OCI-LY7 (cell line): ENCODE measurements at regions not wholly inside any gene's neighbourhood (a gene's known extent, or its start where the extent isn't known, plus 50 kb on each side); places are given as distances from the start of the nearest gene placed in this dataset.

Source experiments
- BruUV-seq: library from RNA; stranded (reverse); fragments of 400-500 nt; replicated peaks from 2 replicates; lab custom pipeline; 2021; lab: Mats Ljungman, UMichigan
- CTCF ChIA-PET: fragments of 300-600 bp; sonication (Branson Sonifier 250); formaldehyde crosslinking; loops from one replicate; lab custom pipeline; 2022; ENCODE audit warnings: antibody characterized with exemption; ENCODE audit not compliant: unreplicated experiment; lab: Charles Lee
- POLR2A ChIA-PET: fragments of 300-600 bp; sonication (Branson Sonifier 250); formaldehyde crosslinking; loops from one replicate; lab custom pipeline; 2022; ENCODE audit warnings: antibody characterized with exemption; lab: Charles Lee
- DNase-seq: peaks from one replicate; pipeline ENCODE4 v3.0.0-alpha.2; 2015; ENCODE audit warnings: low spot score
- H2AFZ ChIP-seq: fragments of 200-600 bp; sonication (generic), shearing (Covaris generic); 2 replicates; pipeline ENCODE4 v1.6.1; 2014; ENCODE audit warnings: mild to moderate bottlenecking, antibody characterized with exemption, low read length, moderate library complexity
- H3K27ac ChIP-seq: fragments of 200-600 bp; sonication (generic); 2 replicates; pipeline ENCODE4 v1.5.1; 2014; ENCODE audit warnings: mixed run types, low read depth, mild to moderate bottlenecking, moderate library complexity, low read length, inconsistent platforms; ENCODE audit not compliant: poor library complexity, severe bottlenecking
- H3K36me3 ChIP-seq: fragments of 200-600 bp; sonication (generic); 2 replicates; pipeline ENCODE4 v1.6.1; 2014; ENCODE audit warnings: mild to moderate bottlenecking, antibody characterized with exemption, low read length, moderate library complexity, mixed read lengths; ENCODE audit not compliant: insufficient read depth
- H3K4me1 ChIP-seq: fragments of 200-600 bp; sonication (generic); 2 replicates; pipeline ENCODE4 v1.5.1; 2014; ENCODE audit warnings: mild to moderate bottlenecking, low read length; ENCODE audit not compliant: insufficient read depth, poor library complexity, severe bottlenecking
- H3K4me2 ChIP-seq: fragments of 200-600 bp; sonication (generic); 2 replicates; pipeline ENCODE4 v1.6.1; 2014; ENCODE audit warnings: mild to moderate bottlenecking, low read length
- H3K4me3 ChIP-seq: fragments of 200-600 bp; sonication (generic); 2 replicates; pipeline ENCODE4 v1.5.1; 2014; ENCODE audit warnings: mild to moderate bottlenecking, low read depth, low read length; ENCODE audit not compliant: poor library complexity, severe bottlenecking
- H3K79me2 ChIP-seq: fragments of 200-600 bp; sonication (generic); 2 replicates; pipeline ENCODE4 v1.6.1; 2016; ENCODE audit warnings: low read depth, mild to moderate bottlenecking, low read length, moderate library complexity, mixed read lengths; ENCODE audit not compliant: insufficient read depth
- H3K9me2 ChIP-seq: fragments of 200-600 bp; sonication (generic); 2 replicates; pipeline ENCODE4 v1.6.1; 2016; ENCODE audit warnings: mild to moderate bottlenecking, low read length, mixed read lengths; ENCODE audit not compliant: insufficient read depth
- H3K9me3 ChIP-seq: fragments of 200-600 bp; sonication (generic); 2 replicates; pipeline ENCODE4 v1.6.1; 2014; ENCODE audit warnings: mild to moderate bottlenecking, mixed run types, low read length, mixed read lengths
- H4K20me1 ChIP-seq: fragments of 200-600 bp; sonication (generic); 2 replicates; pipeline ENCODE4 v1.6.1; 2014; ENCODE audit warnings: mild to moderate bottlenecking, antibody characterized with exemption, low read length, moderate library complexity, mixed read lengths; ENCODE audit not compliant: insufficient read depth
- EZH2phosphoT487 ChIP-seq: fragments of 200-600 bp; sonication (generic); IDR thresholded peaks from 2 replicates; pipeline ENCODE4 v1.6.1; 2018; ENCODE audit warnings: low read depth, borderline replicate concordance, mild to moderate bottlenecking, mixed run types, antibody characterized with exemption, low read length, moderate library complexity, mixed read lengths
- intact Hi-C: fragments of 100-400 bp; cut with micrococcal nuclease; formaldehyde crosslinking; loops from one replicate; pipeline ENCODE4 v1.10.0; 2022; ENCODE audit not compliant: unreplicated experiment
- TF ChIP-seq, protein P1 (sequence below): fragments of 200-600 bp; sonication (generic); conservative IDR thresholded peaks from 2 replicates; pipeline ENCODE4 v1.5.1; 2014; ENCODE audit warnings: mild to moderate bottlenecking, antibody characterized with exemption, low read length, moderate library complexity, mixed read lengths

GRCh38 chr2:240362216-240362755, 73.2 kb upstream of the GPC1 start:
- ChIA-PET CTCF (no interaction called here), POLR2A (no interaction called here)
- intact Hi-C loops = no loop called here
- Histone ChIP-seq H3K36me3 (no peaks in the 10 kb centered on the region), H3K4me3 (no peak overlapping the region), H2AFZ (no peak overlapping the region), H4K20me1 (no peaks in the 10 kb centered on the region), H3K4me1 (no peaks in the 10 kb centered on the region), H3K4me2 (no peak overlapping the region), H3K9me3 (no peaks in the 10 kb centered on the region), H3K27ac (no peak overlapping the region), H3K9me2 (no peaks in the 10 kb centered on the region), H3K79me2 (no peaks in the 10 kb centered on the region)
- DNase-seq = no peak
- TF ChIP-seq EZH2phosphoT487 = no peak
- TF ChIP-seq, protein P1, sequence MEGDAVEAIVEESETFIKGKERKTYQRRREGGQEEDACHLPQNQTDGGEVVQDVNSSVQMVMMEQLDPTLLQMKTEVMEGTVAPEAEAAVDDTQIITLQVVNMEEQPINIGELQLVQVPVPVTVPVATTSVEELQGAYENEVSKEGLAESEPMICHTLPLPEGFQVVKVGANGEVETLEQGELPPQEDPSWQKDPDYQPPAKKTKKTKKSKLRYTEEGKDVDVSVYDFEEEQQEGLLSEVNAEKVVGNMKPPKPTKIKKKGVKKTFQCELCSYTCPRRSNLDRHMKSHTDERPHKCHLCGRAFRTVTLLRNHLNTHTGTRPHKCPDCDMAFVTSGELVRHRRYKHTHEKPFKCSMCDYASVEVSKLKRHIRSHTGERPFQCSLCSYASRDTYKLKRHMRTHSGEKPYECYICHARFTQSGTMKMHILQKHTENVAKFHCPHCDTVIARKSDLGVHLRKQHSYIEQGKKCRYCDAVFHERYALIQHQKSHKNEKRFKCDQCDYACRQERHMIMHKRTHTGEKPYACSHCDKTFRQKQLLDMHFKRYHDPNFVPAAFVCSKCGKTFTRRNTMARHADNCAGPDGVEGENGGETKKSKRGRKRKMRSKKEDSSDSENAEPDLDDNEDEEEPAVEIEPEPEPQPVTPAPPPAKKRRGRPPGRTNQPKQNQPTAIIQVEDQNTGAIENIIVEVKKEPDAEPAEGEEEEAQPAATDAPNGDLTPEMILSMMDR = no peak
- BruUV-seq = no TSS peak

GRCh38 chr2:240362826-240363745, 72.4 kb upstream of the GPC1 start:
- TF ChIP-seq EZH2phosphoT487 = no peak
- TF ChIP-seq, protein P1 = no peak
- no peaks in the 10 kb centered on the region for H3K36me3 ChIP-seq
- BruUV-seq = no TSS peak
- H3K9me2 ChIP-seq = no peaks in the 10 kb centered on the region
- H4K20me1 ChIP-seq = no peaks in the 10 kb centered on the region
- intact Hi-C loops = no loop called here
- CTCF ChIA-PET = no interaction called here
- POLR2A ChIA-PET = no interaction called here
- no peak overlapping the region for H3K27ac ChIP-seq
- H3K4me2 ChIP-seq = no peak overlapping the region
- no peaks in the 10 kb centered on the region for H3K9me3 ChIP-seq
- no peak for DNase-seq
- no peak overlapping the region for H3K4me3 ChIP-seq
- no peak overlapping the region for H2AFZ ChIP-seq
- no peaks in the 10 kb centered on the region for H3K79me2 ChIP-seq
- no peaks in the 10 kb centered on the region for H3K4me1 ChIP-seq
